Esophagus squamous epithelium (tissue), 4 donors: ENCODE measurements at regions not wholly inside any gene's neighbourhood (a gene's known extent, or its start where the extent isn't known, plus 50 kb on each side); places are given as distances from the start of the nearest gene placed in this dataset.

Source experiments
- POLR2A ChIP-seq, 4 donors: fragments of 450-650 bp; IDR thresholded peaks; one replicate each; pipeline ENCODE4 v1.6.1; 2017; ENCODE audit warnings: antibody characterized with exemption in 4 of 4, mild to moderate bottlenecking in 4 of 4, moderate library complexity in 3 of 4
- TF ChIP-seq, protein P1 (sequence below), 6 experiments: fragments of 450-650 bp in 4 of 6; fragments of 200-600 bp in 2 of 6; sonication (generic) in 2 of 6; IDR thresholded peaks; one replicate each; pipeline ENCODE4 v1.5.1; 2016 to 2019; ENCODE audit warnings: antibody characterized with exemption in 6 of 6, mild to moderate bottlenecking in 4 of 6, moderate library complexity in 4 of 6

DNA sequence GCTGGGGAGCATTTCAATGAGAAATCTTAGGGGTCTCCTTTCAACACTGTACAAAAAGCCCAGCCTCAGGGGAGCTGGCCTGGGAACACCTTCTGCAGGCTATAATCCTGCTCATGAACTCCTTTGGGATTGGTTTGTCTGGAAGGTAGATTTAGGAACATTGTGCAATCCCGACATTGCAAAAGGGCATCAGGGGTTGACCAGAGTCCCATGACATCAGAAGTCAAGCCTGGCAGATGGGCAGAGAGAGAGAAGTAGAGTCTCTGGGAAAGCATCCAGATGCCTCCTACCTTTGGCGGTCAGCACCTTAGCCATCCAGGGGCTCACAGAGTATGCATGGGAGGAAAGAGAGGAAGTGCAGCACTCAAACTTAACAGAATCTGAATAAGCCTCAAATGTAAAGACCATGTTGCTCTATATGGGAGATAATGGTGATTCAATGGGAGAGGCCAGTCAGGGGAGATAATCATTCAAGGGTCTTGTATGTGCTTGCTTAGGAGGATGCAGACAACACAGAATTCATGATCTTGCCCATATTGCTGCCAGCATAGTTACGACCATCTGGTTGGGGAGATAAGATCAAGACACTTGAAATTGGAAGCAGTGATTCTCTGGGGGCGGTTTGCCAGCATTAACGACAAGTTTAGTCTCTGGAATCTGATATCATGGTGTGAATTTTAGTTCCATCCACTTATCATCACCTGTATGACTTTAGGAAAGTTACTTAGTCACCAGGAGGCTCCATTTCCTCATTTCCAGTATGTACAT, 58.3 kb upstream of the UPP2 start:
- TF ChIP-seq, protein P1, sequence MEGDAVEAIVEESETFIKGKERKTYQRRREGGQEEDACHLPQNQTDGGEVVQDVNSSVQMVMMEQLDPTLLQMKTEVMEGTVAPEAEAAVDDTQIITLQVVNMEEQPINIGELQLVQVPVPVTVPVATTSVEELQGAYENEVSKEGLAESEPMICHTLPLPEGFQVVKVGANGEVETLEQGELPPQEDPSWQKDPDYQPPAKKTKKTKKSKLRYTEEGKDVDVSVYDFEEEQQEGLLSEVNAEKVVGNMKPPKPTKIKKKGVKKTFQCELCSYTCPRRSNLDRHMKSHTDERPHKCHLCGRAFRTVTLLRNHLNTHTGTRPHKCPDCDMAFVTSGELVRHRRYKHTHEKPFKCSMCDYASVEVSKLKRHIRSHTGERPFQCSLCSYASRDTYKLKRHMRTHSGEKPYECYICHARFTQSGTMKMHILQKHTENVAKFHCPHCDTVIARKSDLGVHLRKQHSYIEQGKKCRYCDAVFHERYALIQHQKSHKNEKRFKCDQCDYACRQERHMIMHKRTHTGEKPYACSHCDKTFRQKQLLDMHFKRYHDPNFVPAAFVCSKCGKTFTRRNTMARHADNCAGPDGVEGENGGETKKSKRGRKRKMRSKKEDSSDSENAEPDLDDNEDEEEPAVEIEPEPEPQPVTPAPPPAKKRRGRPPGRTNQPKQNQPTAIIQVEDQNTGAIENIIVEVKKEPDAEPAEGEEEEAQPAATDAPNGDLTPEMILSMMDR (IDR thresholded peaks at IDR 0.05) = no peak
- no peak for TF ChIP-seq POLR2A (IDR thresholded peaks at IDR 0.05)
